ENCODE measurements at regions not wholly inside any gene's neighbourhood (a gene's known extent, or its start where the extent isn't known, plus 50 kb on each side); places are given as distances from the start of the nearest gene placed in this dataset.

GRCh38 chr18:52288403-52289004 lies 51.5 kb upstream of the DCC start:
- no peaks in the 10 kb centered on the region for H3K9me3 Mint-ChIP-seq
- no peaks in the 10 kb centered on the region for H3K27me3 Mint-ChIP-seq
- no peak for DNase-seq
- no peak overlapping the region for H3K27ac Mint-ChIP-seq
- H3K4me3 Mint-ChIP-seq: no peak overlapping the region
- no peaks in the 10 kb centered on the region for H3K36me3 Mint-ChIP-seq (ENCODE audit: low read depth)
- H3K4me1 Mint-ChIP-seq (ENCODE audit: low read depth): no peaks in the 10 kb centered on the region

- no peak overlapping the region for H3K27ac Mint-ChIP-seq
- H3K9me3 Mint-ChIP-seq: no peaks in the 10 kb centered on the region
- DNase-seq: no peak
- no peaks in the 10 kb centered on the region for H3K36me3 Mint-ChIP-seq (ENCODE audit: low read depth)
- no peak overlapping the region for H3K4me3 Mint-ChIP-seq
- no peaks in the 10 kb centered on the region for H3K4me1 Mint-ChIP-seq (ENCODE audit: low read depth)
- H3K27me3 Mint-ChIP-seq: no peaks in the 10 kb centered on the region
Observed at GRCh38 chr18:52289392-52289791, 50.6 kb upstream of the DCC start.
